Ammon's horn (tissue), 1 donor: ENCODE measurements at regions not wholly inside any gene's neighbourhood (a gene's known extent, or its start where the extent isn't known, plus 50 kb on each side); places are given as distances from the start of the nearest gene placed in this dataset.

Experiments used
- DNase-seq: peaks from one replicate; pipeline ENCODE4 v3.0.0-alpha.2; 2016; ENCODE audit warnings: low spot score

GRCh38 chrX:39709364-39709763 lies 388.4 kb downstream of the BCOR start:
- no peak for DNase-seq

GRCh38 chrX:39709812-39710211 lies 387.9 kb downstream of the BCOR start:
- DNase-seq = no peak

- no peak for DNase-seq
Measured at GRCh38 chrX:39710776-39711175, 387.0 kb downstream of the BCOR start.

- no peak for DNase-seq
Measured at GRCh38 chrX:39714471-39714870, 383.3 kb downstream of the BCOR start.

GRCh38 chrX:39716401-39716800 lies 381.4 kb downstream of the BCOR start:
- no peak for DNase-seq

GRCh38 chrX:39716802-39717540 lies 380.8 kb downstream of the BCOR start:
- no peak for DNase-seq

GRCh38 chrX:39718981-39719380 lies 378.8 kb downstream of the BCOR start:
- no peak for DNase-seq

GRCh38 chrX:39720945-39721344 lies 376.8 kb downstream of the BCOR start:
- no peak for DNase-seq

- DNase-seq = no peak
Measured at GRCh38 chrX:39721566-39722279, 376.0 kb downstream of the BCOR start.

GRCh38 chrX:39724544-39724943 lies 373.2 kb downstream of the BCOR start:
- DNase-seq = no peak

- DNase-seq = no peak
Measured at GRCh38 chrX:39725114-39725513, 372.6 kb downstream of the BCOR start.

GRCh38 chrX:39725928-39726619 lies 371.7 kb downstream of the BCOR start:
- DNase-seq = no peak

- DNase-seq = no peak
Measured at GRCh38 chrX:39726771-39727170, 371.0 kb downstream of the BCOR start.

GRCh38 chrX:39728025-39728424 lies 369.7 kb downstream of the BCOR start:
- no peak for DNase-seq

GRCh38 chrX:39728852-39729598 lies 368.7 kb downstream of the BCOR start:
- no peak for DNase-seq

GRCh38 chrX:39729981-39730661 lies 367.6 kb downstream of the BCOR start:
- DNase-seq = peak; percentile 16

- peak; percentile 69 for DNase-seq
Measured at GRCh38 chrX:39730662-39731329, 367.0 kb downstream of the BCOR start.

GRCh38 chrX:39731330-39731667 lies 366.5 kb downstream of the BCOR start:
- DNase-seq = no peak

GRCh38 chrX:39731735-39732134 lies 366.0 kb downstream of the BCOR start:
- DNase-seq = no peak

GRCh38 chrX:39733745-39734144 lies 364.0 kb downstream of the BCOR start:
- DNase-seq = no peak

GRCh38 chrX:39734174-39734776 lies 363.5 kb downstream of the BCOR start:
- no peak for DNase-seq
